HCT116 (cell line): ENCODE measurements at regions not wholly inside any gene's neighbourhood (a gene's known extent, or its start where the extent isn't known, plus 50 kb on each side); places are given as distances from the start of the nearest gene placed in this dataset.

Source experiments
- ATAC-seq: fragments of 200-7000 bp; cut with Tn5 transposase; 2 replicates; pipeline ENCODE4 v1.9.1; 2020; ENCODE audit warnings: mild to moderate bottlenecking, moderate library complexity
- BruUV-seq: library from RNA; stranded (reverse); fragments of 400-500 nt; replicated peaks from 2 replicates; lab custom pipeline; 2021; lab: Mats Ljungman, UMichigan
- CTCF ChIA-PET: fragments of 300-600 bp; sonication (Branson Sonifier 250); formaldehyde crosslinking; loops from one replicate; lab custom pipeline; 2021; ENCODE audit warnings: antibody characterized with exemption; lab: Charles Lee
- POLR2A ChIA-PET: fragments of 300-600, 350-600 bp; sonication (Branson Sonifier 250); formaldehyde crosslinking; loops from one replicate; lab custom pipeline; 2021; ENCODE audit warnings: antibody characterized with exemption; lab: Charles Lee
- RAD21 ChIA-PET, 2 experiments: fragments of 300-600 bp; sonication (Branson Sonifier 250); formaldehyde crosslinking; loops; one replicate each; lab custom pipeline; 2023; ENCODE audit warnings: low total read pairs in 2 of 2; ENCODE audit not compliant: uncharacterized antibody in 2 of 2, unreplicated experiment in 2 of 2, low non-redundant PET in 1 of 2; lab: Charles Lee
- DNase-seq: peaks from one replicate; pipeline ENCODE4 v3.0.0-alpha.2; 2010; ENCODE audit warnings: low read depth, low spot score
- H2AFZ ChIP-seq: fragments of 200-600 bp; shearing (Covaris generic), sonication (generic); 2 replicates; pipeline ENCODE4 v1.6.1; 2017; ENCODE audit warnings: low read depth, mixed run types, mixed read lengths, antibody characterized with exemption, low read length; ENCODE audit not compliant: poor library complexity, severe bottlenecking
- H3K27ac ChIP-seq: 2 replicates; pipeline ENCODE4 v1.5.1; 2012; ENCODE audit warnings: low read depth, low read length
- H3K27me3 ChIP-seq: fragments of 200-600 bp; sonication (generic); 2 replicates; pipeline ENCODE4 v1.6.1; 2016; ENCODE audit warnings: mixed run types, low read length, mixed read lengths; ENCODE audit not compliant: insufficient read depth
- H3K36me3 ChIP-seq, 2 experiments: fragments of 200-500 bp in 1 of 2; fragments of 200-600 bp in 1 of 2; sonication (Bioruptor generic) in 1 of 2; sonication (generic) in 1 of 2; 2 replicates each; pipeline versions ENCODE4 v1.5.1 to v1.6.1; 2014 to 2016; ENCODE audit warnings: low read length in 2 of 2, inconsistent platforms in 1 of 2, mixed read lengths in 1 of 2, mixed run types in 1 of 2; ENCODE audit not compliant: insufficient read depth in 2 of 2, control insufficient read depth in 1 of 2
- H3K4me1 ChIP-seq, 2 experiments: fragments of 200-600 bp in 1 of 2; sonication (generic) in 1 of 2; 2 replicates each; pipeline versions ENCODE4 v1.5.1 to v1.6.1; 2012 to 2017; ENCODE audit warnings: low read length in 2 of 2, inconsistent platforms in 1 of 2, mild to moderate bottlenecking in 1 of 2, mixed read lengths in 1 of 2, mixed run types in 1 of 2, moderate library complexity in 1 of 2; ENCODE audit not compliant: insufficient read depth in 2 of 2, control insufficient read depth in 1 of 2
- H3K4me2 ChIP-seq: fragments of 200-600 bp; sonication (generic); 2 replicates; pipeline ENCODE4 v1.6.1; 2017; ENCODE audit warnings: mixed run types, low read length, mixed read lengths
- H3K4me3 ChIP-seq, 2 experiments: fragments of 200-600 bp in 1 of 2; sonication (generic) in 1 of 2; replicated peaks in 1 of 2; 2 replicates each; pipeline ENCODE4 v1.5.1; 2011 to 2016; ENCODE audit warnings: low read length in 2 of 2, control low read depth in 1 of 2, low read depth in 1 of 2, mild to moderate bottlenecking in 1 of 2, mixed read lengths in 1 of 2, mixed run types in 1 of 2
- H3K79me2 ChIP-seq: fragments of 200-600 bp; sonication (generic); 2 replicates; pipeline ENCODE4 v1.6.1; 2017; ENCODE audit warnings: mild to moderate bottlenecking, mixed run types, low read length, moderate library complexity, mixed read lengths; ENCODE audit not compliant: insufficient read depth
- H3K9ac ChIP-seq: fragments of 200-600 bp; sonication (generic); 2 replicates; pipeline ENCODE4 v1.6.1; 2016; ENCODE audit warnings: low read length, mixed read lengths
- H3K9me2 ChIP-seq: fragments of 200-600 bp; sonication (generic), shearing (Covaris generic); 2 replicates; pipeline ENCODE4 v1.6.1; 2017; ENCODE audit warnings: mixed run types, mild to moderate bottlenecking, moderate library complexity; ENCODE audit not compliant: insufficient read depth
- H3K9me3 ChIP-seq, 2 experiments: fragments of 200-500 bp in 1 of 2; fragments of 200-600 bp in 1 of 2; sonication (Bioruptor generic) in 1 of 2; sonication (generic) in 1 of 2; 2 replicates each; pipeline ENCODE4 v1.6.1; 2014 to 2017; ENCODE audit warnings: low read length in 2 of 2, mixed read lengths in 2 of 2, inconsistent platforms in 1 of 2, low read depth in 1 of 2, mild to moderate bottlenecking in 1 of 2, mixed run types in 1 of 2, moderate library complexity in 1 of 2; ENCODE audit not compliant: control insufficient read depth in 1 of 2, insufficient read depth in 1 of 2
- H4K20me1 ChIP-seq: fragments of 200-600 bp; sonication (generic), shearing (Covaris generic); 2 replicates; pipeline ENCODE4 v1.6.1; 2017; ENCODE audit warnings: mixed run types, mild to moderate bottlenecking, moderate library complexity; ENCODE audit not compliant: insufficient read depth
- CEBPB ChIP-seq: IDR thresholded peaks from 2 replicates; pipeline ENCODE4 v1.6.1; 2012; ENCODE audit warnings: low read depth
- ELF1 ChIP-seq: IDR thresholded peaks from 2 replicates; pipeline ENCODE4 v1.6.1; 2012; ENCODE audit warnings: low read depth, borderline replicate concordance
- EZH2 ChIP-seq: fragments of 200-600 bp; sonication (generic); IDR thresholded peaks from 2 replicates; pipeline ENCODE4 v1.6.1; 2017; ENCODE audit warnings: antibody characterized with exemption, mixed run types
- JUND ChIP-seq: IDR thresholded peaks from 2 replicates; pipeline ENCODE4 v1.6.1; 2012
- POLR2A ChIP-seq: IDR thresholded peaks from 2 replicates; pipeline ENCODE4 v1.7.0; 2011; ENCODE audit warnings: borderline replicate concordance; ENCODE audit not compliant: insufficient read depth, insufficient read length; ENCODE audit errors: extremely low read depth
- POLR2AphosphoS5 ChIP-seq: IDR thresholded peaks from 2 replicates; pipeline ENCODE4 v1.6.1; 2011; ENCODE audit warnings: mild to moderate bottlenecking, low read depth, low read length, moderate library complexity
- TCF7L2 ChIP-seq: IDR thresholded peaks from 2 replicates; pipeline ENCODE4 v1.7.0; 2011; ENCODE audit warnings: borderline replicate concordance, inconsistent platforms; ENCODE audit not compliant: insufficient read depth, insufficient read length; ENCODE audit errors: extremely low read depth
- YY1 ChIP-seq: IDR thresholded peaks from 2 replicates; pipeline ENCODE4 v1.6.1; 2011; ENCODE audit warnings: low read length, low read depth, moderate library complexity, mild to moderate bottlenecking; ENCODE audit not compliant: insufficient replicate concordance; ENCODE audit errors: extremely low read depth
- ZFX ChIP-seq: fragments of 450-650 bp; IDR thresholded peaks from 2 replicates; pipeline ENCODE4 v1.6.1; 2017
- ZNF274 ChIP-seq: fragments of 200-500 bp; sonication (Bioruptor generic); IDR thresholded peaks from 2 replicates; pipeline ENCODE4 v1.6.1; 2014; ENCODE audit warnings: mild to moderate bottlenecking, low read depth, low read length, inconsistent platforms
- intact Hi-C: fragments of 100-400 bp; cut with micrococcal nuclease; formaldehyde crosslinking; loops from 2 replicates; pipeline ENCODE4 v1.10.0; 2022
- TF ChIP-seq, protein P1 (sequence below): IDR thresholded peaks from 2 replicates; pipeline ENCODE4 v1.6.1; 2011; ENCODE audit warnings: mild to moderate bottlenecking, low read length, moderate library complexity; ENCODE audit not compliant: insufficient replicate concordance; ENCODE audit errors: extremely low read depth
- TF ChIP-seq, protein P2 (sequence below): IDR thresholded peaks from 2 replicates; pipeline ENCODE4 v1.6.1; 2012
- TF ChIP-seq, protein P3 (sequence below): IDR thresholded peaks from 2 replicates; pipeline ENCODE4 v1.6.1; 2012
- TF ChIP-seq, protein P4 (sequence below): IDR thresholded peaks from 2 replicates; pipeline ENCODE4 v1.6.1; 2012; ENCODE audit warnings: low read depth

DNA sequence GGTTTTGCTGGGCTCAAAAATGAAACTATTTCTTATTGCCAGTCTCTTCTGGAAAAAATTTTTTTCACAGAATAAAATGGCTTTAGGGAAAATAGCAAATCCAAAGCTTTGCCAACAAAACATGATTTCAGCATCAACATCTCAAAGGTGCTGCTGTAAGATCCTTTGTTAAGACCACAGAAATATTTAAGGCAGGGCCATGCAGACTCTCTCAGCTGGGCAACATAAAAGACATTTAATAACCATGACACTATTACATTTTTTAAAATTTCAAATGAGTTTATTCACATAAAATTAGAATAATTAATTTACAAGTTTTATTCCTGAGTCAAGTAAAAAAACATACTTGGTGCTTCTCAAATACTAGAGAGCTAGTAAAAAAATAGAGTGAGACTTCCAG is 527.1 kb upstream of the DPPA4 start (continued):
- TF ChIP-seq, protein P1, sequence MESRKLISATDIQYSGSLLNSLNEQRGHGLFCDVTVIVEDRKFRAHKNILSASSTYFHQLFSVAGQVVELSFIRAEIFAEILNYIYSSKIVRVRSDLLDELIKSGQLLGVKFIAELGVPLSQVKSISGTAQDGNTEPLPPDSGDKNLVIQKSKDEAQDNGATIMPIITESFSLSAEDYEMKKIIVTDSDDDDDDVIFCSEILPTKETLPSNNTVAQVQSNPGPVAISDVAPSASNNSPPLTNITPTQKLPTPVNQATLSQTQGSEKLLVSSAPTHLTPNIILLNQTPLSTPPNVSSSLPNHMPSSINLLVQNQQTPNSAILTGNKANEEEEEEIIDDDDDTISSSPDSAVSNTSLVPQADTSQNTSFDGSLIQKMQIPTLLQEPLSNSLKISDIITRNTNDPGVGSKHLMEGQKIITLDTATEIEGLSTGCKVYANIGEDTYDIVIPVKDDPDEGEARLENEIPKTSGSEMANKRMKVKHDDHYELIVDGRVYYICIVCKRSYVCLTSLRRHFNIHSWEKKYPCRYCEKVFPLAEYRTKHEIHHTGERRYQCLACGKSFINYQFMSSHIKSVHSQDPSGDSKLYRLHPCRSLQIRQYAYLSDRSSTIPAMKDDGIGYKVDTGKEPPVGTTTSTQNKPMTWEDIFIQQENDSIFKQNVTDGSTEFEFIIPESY = no peak
- TF ChIP-seq CEBPB = no peak

DNA sequence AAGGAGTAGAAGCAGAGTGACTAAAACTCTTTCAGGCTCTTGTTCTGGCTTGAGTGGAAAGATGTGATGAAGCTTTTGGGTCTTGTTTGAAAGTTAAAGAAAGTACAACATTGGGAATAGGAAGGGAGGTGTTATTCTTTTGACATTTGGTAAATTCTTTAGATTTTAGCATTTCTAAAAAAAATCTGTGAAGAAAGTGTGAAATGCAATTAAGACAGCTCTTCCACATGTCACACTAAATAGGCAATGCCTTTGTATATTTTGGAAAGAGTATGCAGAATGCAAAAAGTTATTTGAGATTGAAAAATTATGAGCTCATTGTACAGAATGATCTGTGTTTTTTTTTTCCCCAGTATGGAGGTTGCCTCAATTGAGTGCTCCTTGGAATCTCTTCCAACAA is 532.2 kb upstream of the DPPA4 start:
- BruUV-seq = no TSS peak

More for the DNA sequence above, 532.2 kb upstream of the DPPA4 start:
- no peak overlapping the region for H3K27ac ChIP-seq
- CTCF ChIA-PET = no interaction called here
- POLR2A ChIA-PET = no interaction called here
- H3K9me2 ChIP-seq = no peaks in the 10 kb centered on the region
- DNase-seq (no peak), ATAC-seq (no peak)
- no peak overlapping the region for H3K4me3 ChIP-seq
- no peak for TF ChIP-seq ZFX
- TF ChIP-seq, protein P2, sequence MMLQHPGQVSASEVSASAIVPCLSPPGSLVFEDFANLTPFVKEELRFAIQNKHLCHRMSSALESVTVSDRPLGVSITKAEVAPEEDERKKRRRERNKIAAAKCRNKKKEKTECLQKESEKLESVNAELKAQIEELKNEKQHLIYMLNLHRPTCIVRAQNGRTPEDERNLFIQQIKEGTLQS = no peak
- no peak for TF ChIP-seq EZH2
- no peak for TF ChIP-seq ZNF274
- TF ChIP-seq, protein P3, sequence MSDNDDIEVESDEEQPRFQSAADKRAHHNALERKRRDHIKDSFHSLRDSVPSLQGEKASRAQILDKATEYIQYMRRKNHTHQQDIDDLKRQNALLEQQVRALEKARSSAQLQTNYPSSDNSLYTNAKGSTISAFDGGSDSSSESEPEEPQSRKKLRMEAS = no peak
- TF ChIP-seq ELF1 = no peak
- TF ChIP-seq POLR2A = no peak
- TF ChIP-seq TCF7L2 = no peak
- no peak for TF ChIP-seq YY1
- TF ChIP-seq JUND = no peak
- TF ChIP-seq, protein P1 = no peak
- TF ChIP-seq, protein P4, sequence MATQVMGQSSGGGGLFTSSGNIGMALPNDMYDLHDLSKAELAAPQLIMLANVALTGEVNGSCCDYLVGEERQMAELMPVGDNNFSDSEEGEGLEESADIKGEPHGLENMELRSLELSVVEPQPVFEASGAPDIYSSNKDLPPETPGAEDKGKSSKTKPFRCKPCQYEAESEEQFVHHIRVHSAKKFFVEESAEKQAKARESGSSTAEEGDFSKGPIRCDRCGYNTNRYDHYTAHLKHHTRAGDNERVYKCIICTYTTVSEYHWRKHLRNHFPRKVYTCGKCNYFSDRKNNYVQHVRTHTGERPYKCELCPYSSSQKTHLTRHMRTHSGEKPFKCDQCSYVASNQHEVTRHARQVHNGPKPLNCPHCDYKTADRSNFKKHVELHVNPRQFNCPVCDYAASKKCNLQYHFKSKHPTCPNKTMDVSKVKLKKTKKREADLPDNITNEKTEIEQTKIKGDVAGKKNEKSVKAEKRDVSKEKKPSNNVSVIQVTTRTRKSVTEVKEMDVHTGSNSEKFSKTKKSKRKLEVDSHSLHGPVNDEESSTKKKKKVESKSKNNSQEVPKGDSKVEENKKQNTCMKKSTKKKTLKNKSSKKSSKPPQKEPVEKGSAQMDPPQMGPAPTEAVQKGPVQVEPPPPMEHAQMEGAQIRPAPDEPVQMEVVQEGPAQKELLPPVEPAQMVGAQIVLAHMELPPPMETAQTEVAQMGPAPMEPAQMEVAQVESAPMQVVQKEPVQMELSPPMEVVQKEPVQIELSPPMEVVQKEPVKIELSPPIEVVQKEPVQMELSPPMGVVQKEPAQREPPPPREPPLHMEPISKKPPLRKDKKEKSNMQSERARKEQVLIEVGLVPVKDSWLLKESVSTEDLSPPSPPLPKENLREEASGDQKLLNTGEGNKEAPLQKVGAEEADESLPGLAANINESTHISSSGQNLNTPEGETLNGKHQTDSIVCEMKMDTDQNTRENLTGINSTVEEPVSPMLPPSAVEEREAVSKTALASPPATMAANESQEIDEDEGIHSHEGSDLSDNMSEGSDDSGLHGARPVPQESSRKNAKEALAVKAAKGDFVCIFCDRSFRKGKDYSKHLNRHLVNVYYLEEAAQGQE = no peak
- TF ChIP-seq POLR2AphosphoS5 = no peak
- TF ChIP-seq CEBPB = no peak
- no peaks in the 10 kb centered on the region for H3K4me1 ChIP-seq
- H2AFZ ChIP-seq = no peak overlapping the region
- H3K4me2 ChIP-seq = no peak overlapping the region
- H3K79me2 ChIP-seq = no peaks in the 10 kb centered on the region
- no peaks in the 10 kb centered on the region for H3K36me3 ChIP-seq
- no peaks in the 10 kb centered on the region for H3K27me3 ChIP-seq
- H4K20me1 ChIP-seq = no peaks in the 10 kb centered on the region
- RAD21 ChIA-PET = no interaction called here
- H3K9ac ChIP-seq = no peak overlapping the region
- no peaks in the 10 kb centered on the region for H3K9me3 ChIP-seq
- intact Hi-C loops = no loop called here
